Rectal smooth muscle tissue (tissue), 1 donor: ENCODE measurements at regions not wholly inside any gene's neighbourhood (a gene's known extent, or its start where the extent isn't known, plus 50 kb on each side); places are given as distances from the start of the nearest gene placed in this dataset.
"Not testable (repeated sequence)": the region's sequence is repeated elsewhere in the genome, so short reads cannot be mapped to it uniquely, and the experiment has no call there.

ENCODE experiments used
- H3K27ac ChIP-seq: one replicate; pipeline ENCODE4 v1.7.0; 2013; ENCODE audit warnings: low read depth, low read length, inconsistent platforms
- H3K27me3 ChIP-seq: one replicate; pipeline ENCODE4 v1.7.0; 2013; ENCODE audit warnings: low read length; ENCODE audit not compliant: control insufficient read depth, insufficient read depth
- H3K36me3 ChIP-seq: one replicate; pipeline ENCODE4 v1.7.0; 2013; ENCODE audit warnings: low read length; ENCODE audit not compliant: control insufficient read depth, insufficient read depth
- H3K4me1 ChIP-seq: one replicate; pipeline ENCODE4 v1.7.0; 2013; ENCODE audit warnings: low read length; ENCODE audit not compliant: control insufficient read depth, insufficient read depth
- H3K4me3 ChIP-seq: one replicate; pipeline ENCODE4 v1.7.0; 2013; ENCODE audit warnings: low read length
- H3K9ac ChIP-seq: one replicate; pipeline ENCODE4 v1.7.0; 2013; ENCODE audit warnings: low read length

- Histone ChIP-seq H3K4me3 (no peak overlapping the region), H3K9ac (no peak overlapping the region), H3K27ac (no peak overlapping the region), H3K36me3 (no peaks in the 10 kb centered on the region), H3K4me1 (no peaks in the 10 kb centered on the region), H3K27me3 (no peaks in the 10 kb centered on the region)
Observed at GRCh38 chr18:49731860-49732311, 81.4 kb downstream of the ACAA2 start.

- Histone ChIP-seq H3K9ac (no peak overlapping the region), H3K4me3 (no peak overlapping the region), H3K36me3 (no peaks in the 10 kb centered on the region), H3K4me1 (no peaks in the 10 kb centered on the region), H3K27ac (no peak overlapping the region), H3K27me3 (no peaks in the 10 kb centered on the region)
Observed at GRCh38 chr18:49731421-49731841, 81.9 kb downstream of the ACAA2 start.

- Histone ChIP-seq H3K4me3 (no peak overlapping the region), H3K36me3 (no peaks in the 10 kb centered on the region), H3K27ac (no peak overlapping the region), H3K9ac (no peak overlapping the region), H3K4me1 (no peaks in the 10 kb centered on the region), H3K27me3 (no peaks in the 10 kb centered on the region)
Observed at GRCh38 chr18:49730951-49731391, 82.4 kb downstream of the ACAA2 start.

GRCh38 chr18:49728542-49728941 lies 84.8 kb downstream of the ACAA2 start:
- Histone ChIP-seq H3K4me1 (no peaks in the 10 kb centered on the region), H3K36me3 (no peaks in the 10 kb centered on the region), H3K27ac (no peak overlapping the region), H3K4me3 (no peak overlapping the region), H3K27me3 (no peaks in the 10 kb centered on the region), H3K9ac (no peak overlapping the region)

GRCh38 chr18:49727816-49728215 lies 85.5 kb downstream of the ACAA2 start:
- Histone ChIP-seq H3K36me3 (no peaks in the 10 kb centered on the region), H3K9ac (no peak overlapping the region), H3K27me3 (no peaks in the 10 kb centered on the region), H3K4me3 (no peak overlapping the region), H3K4me1 (no peaks in the 10 kb centered on the region), H3K27ac (no peak overlapping the region)

- Histone ChIP-seq H3K36me3 (no peaks in the 10 kb centered on the region), H3K27ac (no peak overlapping the region), H3K4me1 (no peaks in the 10 kb centered on the region), H3K27me3 (no peaks in the 10 kb centered on the region), H3K9ac (no peak overlapping the region), H3K4me3 (no peak overlapping the region)
Observed at GRCh38 chr18:49726675-49726963, 86.7 kb downstream of the ACAA2 start.

- H3K27ac ChIP-seq, result no peak overlapping the region
Observed at GRCh38 chr18:49725809-49726674, 87.3 kb downstream of the ACAA2 start.

GRCh38 chr18:49723648-49724180 lies 89.6 kb downstream of the ACAA2 start:
- H3K27ac ChIP-seq, result no peak overlapping the region
- no peaks in the 10 kb centered on the region for H3K27me3 ChIP-seq
- no peak overlapping the region for H3K4me3 ChIP-seq
- no peak overlapping the region for H3K9ac ChIP-seq
- no peaks in the 10 kb centered on the region for H3K36me3 ChIP-seq
- H3K4me1 ChIP-seq, result no peaks in the 10 kb centered on the region

More at GRCh38 chr18:49725809-49726674, 87.3 kb downstream of the ACAA2 start:
- Histone ChIP-seq H3K36me3 (no peaks in the 10 kb centered on the region), H3K9ac (no peak overlapping the region), H3K4me3 (no peak overlapping the region), H3K27me3 (no peaks in the 10 kb centered on the region), H3K4me1 (no peaks in the 10 kb centered on the region)

- no peaks in the 10 kb centered on the region for H3K4me1 ChIP-seq
- H3K9ac ChIP-seq, result no peak overlapping the region
- H3K27ac ChIP-seq, result no peak overlapping the region
- H3K4me3 ChIP-seq, result no peak overlapping the region
- H3K36me3 ChIP-seq, result no peaks in the 10 kb centered on the region
- H3K27me3 ChIP-seq, result no peaks in the 10 kb centered on the region
Observed at GRCh38 chr18:49722477-49722876, 90.9 kb downstream of the ACAA2 start.

- Histone ChIP-seq H3K36me3 (no peaks in the 10 kb centered on the region), H3K4me1 (no peaks in the 10 kb centered on the region), H3K9ac (no peak overlapping the region), H3K4me3 (no peak overlapping the region), H3K27ac (no peak overlapping the region), H3K27me3 (no peaks in the 10 kb centered on the region)
Observed at GRCh38 chr18:49721981-49722380, 91.4 kb downstream of the ACAA2 start.

- H3K27ac ChIP-seq, H3K9ac ChIP-seq, H3K36me3 ChIP-seq, H3K4me3 ChIP-seq, H3K4me1 ChIP-seq, H3K27me3 ChIP-seq: not testable (repeated sequence)
Observed at GRCh38 chr18:49720944-49721343, 92.4 kb downstream of the ACAA2 start.

GRCh38 chr18:49717617-49718016 lies 95.7 kb downstream of the ACAA2 start:
- Histone ChIP-seq H3K4me1 (no peaks in the 10 kb centered on the region), H3K9ac (no peak overlapping the region)

GRCh38 chr18:49716035-49716434 lies 97.3 kb downstream of the ACAA2 start:
- no peaks in the 10 kb centered on the region for H3K27me3 ChIP-seq
- H3K4me1 ChIP-seq, result no peaks in the 10 kb centered on the region
- H3K9ac ChIP-seq, result no peak overlapping the region
- no peak overlapping the region for H3K4me3 ChIP-seq
- no peaks in the 10 kb centered on the region for H3K36me3 ChIP-seq
- no peak overlapping the region for H3K27ac ChIP-seq

More at GRCh38 chr18:49717617-49718016, 95.7 kb downstream of the ACAA2 start:
- H3K4me3 ChIP-seq, result no peak overlapping the region
- no peaks in the 10 kb centered on the region for H3K36me3 ChIP-seq
- no peaks in the 10 kb centered on the region for H3K27me3 ChIP-seq
- H3K27ac ChIP-seq, result no peak overlapping the region
